ENCODE measurements at regions not wholly inside any gene's neighbourhood (a gene's known extent, or its start where the extent isn't known, plus 50 kb on each side); places are given as distances from the start of the nearest gene placed in this dataset.
A peak's percentile ranks its signal among the peaks of the same experiment; 100 is the strongest.

GRCh38 chr6:48782225-48782624 is 671.2 kb upstream of the PTCHD4 start:
- no peak overlapping the region for H3K4me3 ChIP-seq (ENCODE audit: low read depth, low read length)
- TF ChIP-seq CTCF (IDR thresholded peaks at IDR 0.05; ENCODE audit: insufficient read depth, low read depth, low read length), result no peak
- no peak for DNase-seq (ENCODE audit: low read depth)

GRCh38 chr6:48777411-48777810 is 666.4 kb upstream of the PTCHD4 start:
- H3K4me3 ChIP-seq (ENCODE audit: low read depth, low read length), result no peak overlapping the region
- DNase-seq (ENCODE audit: low read depth), result no peak
- TF ChIP-seq CTCF (IDR thresholded peaks at IDR 0.05; ENCODE audit: insufficient read depth, low read depth, low read length), result no peak

GRCh38 chr6:48775157-48775556 is 664.2 kb upstream of the PTCHD4 start:
- DNase-seq (ENCODE audit: low read depth), result peak; percentile 80
- no peak for TF ChIP-seq CTCF (IDR thresholded peaks at IDR 0.05; ENCODE audit: insufficient read depth, low read depth, low read length)
- no peak overlapping the region for H3K4me3 ChIP-seq (ENCODE audit: low read depth, low read length)

- DNase-seq (ENCODE audit: low read depth), result no peak
- no peak for TF ChIP-seq CTCF (IDR thresholded peaks at IDR 0.05; ENCODE audit: insufficient read depth, low read depth, low read length)
- H3K4me3 ChIP-seq (ENCODE audit: low read depth, low read length), result no peak overlapping the region
Measured at GRCh38 chr6:48774276-48774675, 663.3 kb upstream of the PTCHD4 start.

- no peak for TF ChIP-seq CTCF (IDR thresholded peaks at IDR 0.05; ENCODE audit: insufficient read depth, low read depth, low read length)
- no peak overlapping the region for H3K4me3 ChIP-seq (ENCODE audit: low read depth, low read length)
- no peak for DNase-seq (ENCODE audit: low read depth)
Measured at GRCh38 chr6:48766349-48766748, 655.4 kb upstream of the PTCHD4 start.

GRCh38 chr6:48765352-48765961 is 654.5 kb upstream of the PTCHD4 start:
- TF ChIP-seq CTCF (IDR thresholded peaks at IDR 0.05; ENCODE audit: insufficient read depth, low read depth, low read length), result peak; percentile 64
- peak; percentile 73 for DNase-seq (ENCODE audit: low read depth)
- H3K4me3 ChIP-seq (ENCODE audit: low read depth, low read length), result no peak overlapping the region

Data from fibroblast of villous mesenchyme (primary cell).